ENCODE measurements at regions not wholly inside any gene's neighbourhood (a gene's known extent, or its start where the extent isn't known, plus 50 kb on each side); places are given as distances from the start of the nearest gene placed in this dataset.
A peak's percentile ranks its signal among the peaks of the same experiment; 100 is the strongest.

GRCh38 chr18:46416706-46417638, 240.0 kb downstream of the LOXHD1 start:
- no peak overlapping the region for H3K9ac ChIP-seq (ENCODE audit: low read length)
- no peak overlapping the region for H2AFZ ChIP-seq (ENCODE audit: low read depth, low read length)
- FAIRE-seq (no peak), DNase-seq (ENCODE audit: low read depth) (no peak)
- H3K4me1 ChIP-seq (ENCODE audit: insufficient read depth, low read length), result no peaks in the 10 kb centered on the region
- no peak overlapping the region for H3K4me2 ChIP-seq (ENCODE audit: low read length)
- H3K9me3 Mint-ChIP-seq (ENCODE audit: unreplicated experiment), result peaks cover 3% of the 10 kb centered on the region
- no peak overlapping the region for H3K4me3 ChIP-seq (ENCODE audit: insufficient read depth, low read depth, low read length)
- H3K9me3 ChIP-seq (ENCODE audit: insufficient read depth, low read depth, low read length), result no peaks in the 10 kb centered on the region
- H3K4me3 Mint-ChIP-seq (ENCODE audit: unreplicated experiment), result no peak overlapping the region
- no peaks in the 10 kb centered on the region for H4K20me1 ChIP-seq (ENCODE audit: insufficient read depth, low read length)
- H3K27ac Mint-ChIP-seq (ENCODE audit: unreplicated experiment), result no peak overlapping the region
- no peaks in the 10 kb centered on the region for H3K36me3 Mint-ChIP-seq (ENCODE audit: low read depth, unreplicated experiment)
- no peak for TF ChIP-seq CTCF (IDR thresholded peaks at IDR 0.05; ENCODE audit: insufficient read depth, low read depth, low read length)
- no peak for TF ChIP-seq EZH2 (IDR thresholded peaks at IDR 0.05; ENCODE audit: insufficient read depth, low read length)
- H3K79me2 ChIP-seq (ENCODE audit: insufficient read depth, low read length), result no peaks in the 10 kb centered on the region
- H3K27me3 ChIP-seq (ENCODE audit: insufficient read depth, low read length), result peaks cover 3% of the 10 kb centered on the region
- H3K36me3 ChIP-seq (ENCODE audit: insufficient read depth, low read length), result no peaks in the 10 kb centered on the region
- H3K4me1 Mint-ChIP-seq (ENCODE audit: low read depth, unreplicated experiment), result peaks cover 11% of the 10 kb centered on the region
- no peak overlapping the region for H3K27ac ChIP-seq (ENCODE audit: low read depth, low read length)
- peaks cover 40% of the 10 kb centered on the region for H3K27me3 Mint-ChIP-seq (ENCODE audit: low read depth, unreplicated experiment)

GRCh38 chr18:46418663-46419260, 238.3 kb downstream of the LOXHD1 start:
- Mint-ChIP-seq H3K27me3 (ENCODE audit: low read depth, unreplicated experiment) (peaks cover 45% of the 10 kb centered on the region), H3K9me3 (ENCODE audit: unreplicated experiment) (no peaks in the 10 kb centered on the region), H3K27ac (ENCODE audit: unreplicated experiment) (no peak overlapping the region), H3K36me3 (ENCODE audit: low read depth, unreplicated experiment) (no peaks in the 10 kb centered on the region), H3K4me1 (ENCODE audit: low read depth, unreplicated experiment) (peaks cover 8% of the 10 kb centered on the region), H3K4me3 (ENCODE audit: unreplicated experiment) (no peak overlapping the region)
- no peaks in the 10 kb centered on the region for H3K27me3 ChIP-seq (ENCODE audit: insufficient read depth, low read length)
- DNase-seq (ENCODE audit: low read depth) (peak; percentile 27), FAIRE-seq (no peak)
- H3K9me3 ChIP-seq (ENCODE audit: insufficient read depth, low read depth, low read length), result no peaks in the 10 kb centered on the region
- no peak overlapping the region for H2AFZ ChIP-seq (ENCODE audit: low read depth, low read length)
- no peaks in the 10 kb centered on the region for H4K20me1 ChIP-seq (ENCODE audit: insufficient read depth, low read length)
- no peak overlapping the region for H3K27ac ChIP-seq (ENCODE audit: low read depth, low read length)
- no peak overlapping the region for H3K4me2 ChIP-seq (ENCODE audit: low read length)
- H3K36me3 ChIP-seq (ENCODE audit: insufficient read depth, low read length), result no peaks in the 10 kb centered on the region
- no peaks in the 10 kb centered on the region for H3K4me1 ChIP-seq (ENCODE audit: insufficient read depth, low read length)
- no peak overlapping the region for H3K9ac ChIP-seq (ENCODE audit: low read length)
- no peaks in the 10 kb centered on the region for H3K79me2 ChIP-seq (ENCODE audit: insufficient read depth, low read length)
- no peak overlapping the region for H3K4me3 ChIP-seq (ENCODE audit: insufficient read depth, low read depth, low read length)
- TF ChIP-seq EZH2 (IDR thresholded peaks at IDR 0.05; ENCODE audit: insufficient read depth, low read length), result no peak
- no peak for TF ChIP-seq CTCF (IDR thresholded peaks at IDR 0.05; ENCODE audit: insufficient read depth, low read depth, low read length)

Data from astrocyte (in vitro differentiated cells and primary cell).